ENCODE measurements at regions not wholly inside any gene's neighbourhood (a gene's known extent, or its start where the extent isn't known, plus 50 kb on each side); places are given as distances from the start of the nearest gene placed in this dataset.

GRCh38 chr9:102403514-102403913, 591.6 kb upstream of the CYLC2 start:
- no peaks in the 10 kb centered on the region for H3K4me1 ChIP-seq (ENCODE audit: insufficient read depth, low read length)
- BruUV-seq (replicated peaks), result no TSS peak
- H3K27me3 ChIP-seq (ENCODE audit: control insufficient read depth in 1 of 2, insufficient read depth in 2 of 2, low read length in 2 of 2), result no peaks in the 10 kb centered on the region
- DNase-seq (ENCODE audit: low spot score), result no peak
- no peaks in the 10 kb centered on the region for H4K20me1 ChIP-seq (ENCODE audit: insufficient read depth, low read length)
- no peak overlapping the region for H3K27ac ChIP-seq (ENCODE audit: extremely low read length, insufficient read depth, low read length)
- no peak overlapping the region for H3K9ac ChIP-seq (ENCODE audit: insufficient read depth, low read depth, low read length)
- ATAC-seq, result no peak
- H2AFZ ChIP-seq (ENCODE audit: low read length), result no peak overlapping the region
- intact Hi-C loops (cut with micrococcal nuclease; ENCODE audit: unreplicated experiment) (no loop called here), in situ Hi-C loops (cut with HindIII; ENCODE audit: extremely low pct_ligation_motif_present, low pct_unique_long_range_greater_than_20kb) (no loop called here)
- H3K4me2 ChIP-seq (ENCODE audit: low read depth, low read length), result no peak overlapping the region
- POLR2A ChIA-PET, result no interaction called here
- H3K4me3 ChIP-seq (replicated peaks in 1 of 3; ENCODE audit: insufficient read depth in 1 of 3, low read depth in 2 of 3, low read length in 3 of 3), result no peak overlapping the region
- no peak for TF ChIP-seq AGO1 (IDR thresholded peaks at IDR 0.05; ENCODE audit: low read depth, low read length, poor library complexity, severe bottlenecking)
- CTCF ChIA-PET (ENCODE audit: low intra/inter-chr PET ratio, low total read pairs), result no interaction called here
- 0% methylated on average over 2 of the region's 3 CpGs for WGBS (ENCODE audit: low lambda C conversion rate)
- FAIRE-seq, result no peak
- H3K9me3 ChIP-seq (ENCODE audit: low read length), result peaks cover 12% of the 10 kb centered on the region; the same call in 1 of the 2 replicates
- H3K36me3 ChIP-seq (replicated peaks in 1 of 2; ENCODE audit: control insufficient read depth in 1 of 2, insufficient read depth in 2 of 2, low read length in 2 of 2), result no peaks in the 10 kb centered on the region
- no peaks in the 10 kb centered on the region for H3K79me2 ChIP-seq (ENCODE audit: insufficient read depth, low read length)

GRCh38 chr9:102398205-102398604, 596.9 kb upstream of the CYLC2 start:
- peaks cover 10% of the 10 kb centered on the region for H3K9me3 ChIP-seq (ENCODE audit: low read length)
- no peak overlapping the region for H3K9ac ChIP-seq (ENCODE audit: insufficient read depth, low read depth, low read length)
- POLR2A ChIA-PET, result no interaction called here
- BruUV-seq (replicated peaks), result no TSS peak
- no peaks in the 10 kb centered on the region for H3K36me3 ChIP-seq (replicated peaks in 1 of 2; ENCODE audit: control insufficient read depth in 1 of 2, insufficient read depth in 2 of 2, low read length in 2 of 2)
- no peaks in the 10 kb centered on the region for H3K27me3 ChIP-seq (ENCODE audit: control insufficient read depth in 1 of 2, insufficient read depth in 2 of 2, low read length in 2 of 2)
- H3K4me3 ChIP-seq (replicated peaks in 1 of 3; ENCODE audit: insufficient read depth in 1 of 3, low read depth in 2 of 3, low read length in 3 of 3), result no peak overlapping the region
- DNase-seq (ENCODE audit: low spot score) (no peak), FAIRE-seq (no peak), ATAC-seq (no peak)
- CTCF ChIA-PET (ENCODE audit: low intra/inter-chr PET ratio, low total read pairs), result no interaction called here
- no peak overlapping the region for H2AFZ ChIP-seq (ENCODE audit: low read length)
- in situ Hi-C loops (cut with HindIII; ENCODE audit: extremely low pct_ligation_motif_present, low pct_unique_long_range_greater_than_20kb) (no loop called here), intact Hi-C loops (cut with micrococcal nuclease; ENCODE audit: unreplicated experiment) (no loop called here)
- no peak overlapping the region for H3K27ac ChIP-seq (ENCODE audit: extremely low read length, insufficient read depth, low read length)
- H3K79me2 ChIP-seq (ENCODE audit: insufficient read depth, low read length), result no peaks in the 10 kb centered on the region
- no peak overlapping the region for H3K4me2 ChIP-seq (ENCODE audit: low read depth, low read length)
- no peaks in the 10 kb centered on the region for H3K4me1 ChIP-seq (ENCODE audit: insufficient read depth, low read length)
- H4K20me1 ChIP-seq (ENCODE audit: insufficient read depth, low read length), result no peaks in the 10 kb centered on the region
- TF ChIP-seq POLR2AphosphoS5 (IDR thresholded peaks at IDR 0.05; ENCODE audit: low read depth, low read length) (no peak), ZNF138 (CRISPR knock-in tag; IDR thresholded peaks at IDR 0.05; ENCODE audit: low read depth) (no peak), BATF2 (CRISPR knock-in tag; IDR thresholded peaks at IDR 0.05) (no peak), FLYWCH1 (CRISPR knock-in tag; IDR thresholded peaks at IDR 0.05) (no peak), MXD4 (CRISPR knock-in tag; IDR thresholded peaks at IDR 0.05) (no peak), SNRNP70 (IDR thresholded peaks at IDR 0.05; ENCODE audit: low read depth, low read length) (no peak), ATF5 (CRISPR knock-in tag; IDR thresholded peaks at IDR 0.05; ENCODE audit: low read depth) (no peak)
- TF ChIP-seq, protein P1, sequence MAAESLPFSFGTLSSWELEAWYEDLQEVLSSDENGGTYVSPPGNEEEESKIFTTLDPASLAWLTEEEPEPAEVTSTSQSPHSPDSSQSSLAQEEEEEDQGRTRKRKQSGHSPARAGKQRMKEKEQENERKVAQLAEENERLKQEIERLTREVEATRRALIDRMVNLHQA (CRISPR knock-in tag; IDR thresholded peaks at IDR 0.05), result no peak
- TF ChIP-seq, protein P2, sequence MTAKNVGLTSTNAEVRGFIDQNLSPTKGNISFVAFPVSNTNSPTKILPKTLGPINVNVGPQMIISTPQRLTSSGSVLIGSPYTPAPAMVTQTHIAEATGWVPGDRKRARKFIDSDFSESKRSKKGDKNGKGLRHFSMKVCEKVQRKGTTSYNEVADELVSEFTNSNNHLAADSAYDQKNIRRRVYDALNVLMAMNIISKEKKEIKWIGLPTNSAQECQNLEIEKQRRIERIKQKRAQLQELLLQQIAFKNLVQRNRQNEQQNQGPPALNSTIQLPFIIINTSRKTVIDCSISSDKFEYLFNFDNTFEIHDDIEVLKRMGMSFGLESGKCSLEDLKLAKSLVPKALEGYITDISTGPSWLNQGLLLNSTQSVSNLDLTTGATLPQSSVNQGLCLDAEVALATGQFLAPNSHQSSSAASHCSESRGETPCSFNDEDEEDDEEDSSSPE (CRISPR knock-in tag; IDR thresholded peaks at IDR 0.05), result no peak
- TF ChIP-seq, protein P3, sequence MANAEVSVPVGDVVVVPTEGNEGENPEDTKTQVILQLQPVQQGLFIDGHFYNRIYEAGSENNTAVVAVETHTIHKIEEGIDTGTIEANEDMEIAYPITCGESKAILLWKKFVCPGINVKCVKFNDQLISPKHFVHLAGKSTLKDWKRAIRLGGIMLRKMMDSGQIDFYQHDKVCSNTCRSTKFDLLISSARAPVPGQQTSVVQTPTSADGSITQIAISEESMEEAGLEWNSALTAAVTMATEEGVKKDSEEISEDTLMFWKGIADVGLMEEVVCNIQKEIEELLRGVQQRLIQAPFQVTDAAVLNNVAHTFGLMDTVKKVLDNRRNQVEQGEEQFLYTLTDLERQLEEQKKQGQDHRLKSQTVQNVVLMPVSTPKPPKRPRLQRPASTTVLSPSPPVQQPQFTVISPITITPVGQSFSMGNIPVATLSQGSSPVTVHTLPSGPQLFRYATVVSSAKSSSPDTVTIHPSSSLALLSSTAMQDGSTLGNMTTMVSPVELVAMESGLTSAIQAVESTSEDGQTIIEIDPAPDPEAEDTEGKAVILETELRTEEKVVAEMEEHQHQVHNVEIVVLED (CRISPR knock-in tag; IDR thresholded peaks at IDR 0.05; ENCODE audit: borderline replicate concordance), result no peak

Data from HepG2 (cell line).